Urothelium cell line (cell line): ENCODE measurements at regions not wholly inside any gene's neighbourhood (a gene's known extent, or its start where the extent isn't known, plus 50 kb on each side); places are given as distances from the start of the nearest gene placed in this dataset.
A peak's percentile ranks its signal among the peaks of the same experiment; 100 is the strongest.
"Not testable (repeated sequence)": the region's sequence is repeated elsewhere in the genome, so short reads cannot be mapped to it uniquely, and the experiment has no call there.

Experiments
- DNase-seq: peaks from one replicate; pipeline ENCODE4 v3.0.0; 2011; ENCODE audit warnings: low spot score, mixed read lengths
- FAIRE-seq: peaks from 2 replicates; lab custom pipeline; 2011; peaks lifted over from hg19 to GRCh38; lab: Jason Lieb, UNC

DNA sequence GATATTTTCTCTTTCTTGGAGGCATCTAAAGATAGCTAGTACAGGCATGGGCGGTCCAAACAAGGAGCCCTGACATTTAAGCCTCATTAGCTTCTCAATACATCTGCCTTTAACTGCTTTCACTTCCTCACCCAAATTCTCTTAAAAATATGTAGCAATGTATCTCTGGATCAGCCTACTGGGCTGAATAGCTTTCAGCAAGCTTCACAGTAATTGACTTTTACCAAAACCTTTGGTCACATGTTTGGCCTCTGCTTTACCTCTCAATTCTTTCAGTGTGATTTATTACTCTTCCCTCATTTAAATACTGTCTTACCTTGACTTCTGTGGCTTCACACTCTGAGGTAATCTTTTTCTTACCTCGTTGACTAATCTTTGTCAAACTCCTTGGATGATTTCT, 1618.1 kb downstream of the GRIK2 start:
- no peak for FAIRE-seq
- no peak for DNase-seq

- no peak for FAIRE-seq
- DNase-seq, result peak; percentile 4
Measured at GRCh38 chr6:103002282-103002681, 1608.8 kb downstream of the GRIK2 start.

DNA sequence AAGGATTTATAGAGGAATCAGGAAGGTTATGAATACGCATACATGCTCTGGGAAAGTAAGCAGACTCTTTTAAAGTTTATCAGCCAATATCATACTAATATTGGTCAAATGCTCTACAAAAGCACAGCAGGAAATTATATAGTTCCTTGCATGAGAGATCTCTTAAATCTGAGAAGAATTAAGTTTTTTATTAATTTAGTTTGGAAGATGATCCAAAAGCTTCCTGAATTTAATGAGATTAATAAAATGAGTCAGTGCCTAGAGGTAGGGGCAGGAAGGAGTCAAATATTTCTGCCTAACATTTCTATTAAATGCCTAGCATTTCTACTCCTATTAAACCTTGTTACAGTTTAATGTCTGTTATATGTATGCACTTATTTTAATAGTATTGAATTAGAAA, 1608.2 kb downstream of the GRIK2 start:
- DNase-seq (no peak), FAIRE-seq (no peak)

GRCh38 chr6:103000688-103001087, 1607.2 kb downstream of the GRIK2 start:
- FAIRE-seq (no peak), DNase-seq (no peak)

- FAIRE-seq, result no peak
- no peak for DNase-seq
Measured at GRCh38 chr6:102995491-102995890, 1602.0 kb downstream of the GRIK2 start.

GRCh38 chr6:102994866-102995265, 1601.4 kb downstream of the GRIK2 start:
- no peak for FAIRE-seq
- DNase-seq, result no peak

GRCh38 chr6:102986086-102986485, 1592.6 kb downstream of the GRIK2 start:
- DNase-seq, result no peak
- FAIRE-seq, result no peak

- DNase-seq (no peak), FAIRE-seq (no peak)
Measured at GRCh38 chr6:102984357-102984756, 1590.8 kb downstream of the GRIK2 start.

GRCh38 chr6:102981490-102982015, 1588.0 kb downstream of the GRIK2 start:
- no peak for FAIRE-seq
- DNase-seq, result no peak

- no peak for FAIRE-seq
- DNase-seq, result no peak
Measured at GRCh38 chr6:102980951-102981350, 1587.4 kb downstream of the GRIK2 start.

GRCh38 chr6:102961902-102962301, 1568.4 kb downstream of the GRIK2 start:
- FAIRE-seq (no peak), DNase-seq (no peak)

GRCh38 chr6:102950967-102951366, 1557.5 kb downstream of the GRIK2 start:
- FAIRE-seq, result no peak
- DNase-seq, result no peak

DNA sequence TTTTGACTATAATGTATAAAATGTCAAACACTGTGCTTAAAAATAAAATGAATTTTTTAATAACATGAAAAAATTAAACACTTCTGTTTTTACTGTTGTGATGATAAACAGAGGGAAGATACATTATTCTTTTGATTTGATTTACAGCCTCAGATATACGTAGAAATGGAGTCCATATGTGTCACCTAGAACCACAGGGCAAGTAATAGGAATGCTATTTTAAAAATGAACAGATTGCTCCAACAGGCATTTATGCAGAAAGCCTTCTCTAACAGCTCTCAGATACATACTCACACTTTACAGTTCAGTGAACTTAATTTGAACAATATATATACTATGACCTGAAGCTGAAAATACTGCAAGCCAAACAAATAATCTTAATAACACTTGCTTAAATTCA, 1551.0 kb downstream of the GRIK2 start:
- DNase-seq (no peak), FAIRE-seq (no peak)

GRCh38 chr6:102942206-102942605, 1548.7 kb downstream of the GRIK2 start:
- FAIRE-seq (no peak), DNase-seq (no peak)

DNA sequence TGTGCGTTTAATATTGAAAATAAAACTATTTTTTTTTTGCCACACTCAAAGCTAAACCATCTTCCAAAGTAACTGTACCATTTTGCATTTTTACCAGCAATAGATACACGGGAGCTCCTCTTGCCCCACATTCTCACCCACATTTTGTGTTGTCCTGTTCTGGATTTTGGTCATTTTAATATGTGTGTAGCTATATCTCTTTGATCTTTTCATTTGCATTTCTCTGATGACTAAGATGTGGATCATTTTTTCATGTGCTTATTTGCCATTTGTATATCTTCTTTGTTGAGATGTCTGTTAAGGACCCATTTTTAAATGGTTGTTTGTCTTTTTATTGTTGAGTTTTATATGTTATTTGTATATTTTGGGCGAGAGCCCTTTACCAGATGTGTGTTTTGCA, 1543.5 kb downstream of the GRIK2 start:
- FAIRE-seq (no peak), DNase-seq (no peak)

- DNase-seq (no peak), FAIRE-seq (no peak)
Measured at GRCh38 chr6:102928109-102928508, 1534.6 kb downstream of the GRIK2 start.

DNA sequence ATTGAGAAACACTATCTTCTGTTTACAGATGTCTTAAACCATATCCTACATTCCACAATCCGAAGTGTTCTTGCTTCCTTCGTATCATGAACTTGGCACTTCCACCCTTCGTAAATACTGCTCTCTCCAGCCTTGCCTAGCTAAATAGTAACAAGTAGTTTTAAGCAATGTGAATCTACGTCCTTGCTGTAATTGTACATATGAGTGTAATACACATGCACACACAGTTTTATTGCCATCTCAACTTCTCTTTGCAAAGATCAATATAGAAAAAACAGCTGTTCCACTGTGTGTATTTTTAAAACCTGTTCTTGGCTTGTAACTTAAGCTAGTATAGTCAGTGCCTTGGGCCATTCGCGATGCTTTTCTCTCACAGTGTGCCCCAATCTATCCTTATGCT, 1524.7 kb downstream of the GRIK2 start:
- FAIRE-seq (no peak), DNase-seq (no peak)

DNA sequence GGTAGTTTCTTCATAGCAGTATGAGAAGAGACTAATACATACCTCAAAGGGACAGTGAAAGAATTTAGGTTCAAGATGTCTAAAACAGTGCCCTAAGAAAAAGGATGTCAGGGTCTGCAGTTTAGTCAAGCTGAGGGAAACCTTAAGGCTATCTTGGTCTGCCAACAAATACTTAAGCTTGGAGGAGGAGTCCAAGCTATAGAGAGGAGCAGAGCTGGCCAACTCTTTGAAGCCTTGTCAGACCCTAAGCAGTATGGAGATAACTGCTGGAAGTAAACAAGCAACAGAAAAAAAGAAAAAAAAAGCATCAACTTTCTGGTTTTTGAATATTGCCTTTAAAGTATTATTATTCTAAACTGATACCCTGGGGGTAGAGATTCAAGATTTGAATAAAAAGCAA, 1518.1 kb downstream of the GRIK2 start:
- FAIRE-seq, result no peak
- DNase-seq, result no peak

DNA sequence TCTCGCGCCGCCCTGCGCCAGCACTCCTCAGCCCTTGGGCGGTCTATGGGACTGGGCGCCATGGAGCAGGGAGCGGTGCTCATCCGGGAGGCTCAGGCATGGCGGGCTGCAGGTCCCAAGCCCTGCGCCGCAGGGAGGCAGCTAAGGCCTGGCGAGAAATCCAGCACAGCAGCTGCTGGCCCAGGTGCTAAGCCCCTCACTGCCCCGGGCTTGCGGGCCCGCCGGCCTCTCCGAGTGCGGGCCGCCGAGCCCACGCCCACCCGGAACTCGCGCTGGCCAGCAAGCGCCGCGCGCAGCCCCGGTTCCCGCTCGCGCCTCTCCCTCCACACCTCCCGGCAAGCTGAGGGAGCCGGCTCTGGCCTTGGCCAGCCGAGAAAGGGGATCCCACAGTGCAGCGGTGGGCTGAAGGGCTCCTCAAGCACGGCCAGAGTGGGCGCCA, 1517.2 kb downstream of the GRIK2 start:
- not testable (repeated sequence) for DNase-seq, FAIRE-seq

- DNase-seq, result no peak
- no peak for FAIRE-seq
Measured at GRCh38 chr6:102907181-102907580, 1513.7 kb downstream of the GRIK2 start.

- DNase-seq (no peak), FAIRE-seq (no peak)
Measured at GRCh38 chr6:102902471-102902870, 1509.0 kb downstream of the GRIK2 start.

DNA sequence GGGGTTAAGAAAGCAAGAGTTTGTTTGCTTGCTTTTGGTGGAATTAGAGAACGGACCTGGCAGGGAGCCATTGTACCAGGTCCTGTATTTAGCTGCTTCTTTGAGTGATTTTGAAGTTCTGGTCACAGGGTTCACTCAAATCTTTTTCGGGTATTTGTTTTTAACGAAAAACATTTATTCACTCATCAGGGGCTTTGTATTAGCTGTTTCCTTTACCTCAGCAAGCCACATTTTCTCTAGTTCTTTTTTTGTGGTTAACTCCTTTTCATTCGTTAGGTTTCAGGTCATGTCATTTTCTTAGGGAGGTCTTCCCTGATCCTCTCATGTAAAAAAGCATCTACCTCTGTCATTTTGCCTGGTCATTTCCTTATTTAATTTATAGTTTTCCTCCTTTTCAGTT, 1502.2 kb downstream of the GRIK2 start:
- FAIRE-seq (no peak), DNase-seq (no peak)

GRCh38 chr6:102885165-102885564, 1491.7 kb downstream of the GRIK2 start:
- FAIRE-seq, result no peak
- DNase-seq, result no peak
